HEK293 (cell line): ENCODE measurements at regions not wholly inside any gene's neighbourhood (a gene's known extent, or its start where the extent isn't known, plus 50 kb on each side); places are given as distances from the start of the nearest gene placed in this dataset.

Source experiments
- BCL11A ChIP-seq: fragments of 450-650 bp; formaldehyde crosslinking; IDR thresholded peaks from 2 replicates; pipeline ENCODE4 v1.5.1; 2016; ENCODE audit warnings: low read depth, missing biosample characterization, missing genetic modification characterization
- ZNF311 ChIP-seq: fragments of 450-650 bp; formaldehyde crosslinking; IDR thresholded peaks from 2 replicates; pipeline ENCODE4 v1.5.1; 2017; ENCODE audit warnings: missing biosample characterization, missing genetic modification characterization, borderline replicate concordance
- ZNF623 ChIP-seq: fragments of 450-650 bp; formaldehyde crosslinking; IDR thresholded peaks from 2 replicates; pipeline ENCODE4 v1.5.1; 2016; ENCODE audit warnings: missing biosample characterization, missing genetic modification characterization

- no peak for TF ChIP-seq ZNF311 (tag by site-specific recombination)
- TF ChIP-seq ZNF623 (tag by site-specific recombination) = no peak
- TF ChIP-seq BCL11A (tag by site-specific recombination) = no peak
Measured at GRCh38 chr4:67160394-67160793, 384.9 kb downstream of the CENPC start.
